Ascending aorta (tissue), 2 donors: ENCODE measurements at regions not wholly inside any gene's neighbourhood (a gene's known extent, or its start where the extent isn't known, plus 50 kb on each side); places are given as distances from the start of the nearest gene placed in this dataset.

Experiments
- DNase-seq, 2 donors: peaks; one replicate each; pipeline ENCODE4 v3.0.0-alpha.2; 2019; ENCODE audit warnings: low spot score in 2 of 2
- H3K27ac ChIP-seq, 2 donors: fragments of 200-600 bp; sonication (generic); one replicate each; pipeline ENCODE4 v1.5.1; 2016 to 2017; ENCODE audit warnings: mild to moderate bottlenecking in 1 of 2
- H3K27me3 ChIP-seq: fragments of 200-600 bp; sonication (generic); one replicate; pipeline ENCODE4 v1.5.1; 2017
- H3K36me3 ChIP-seq, 2 donors: fragments of 200-600 bp; sonication (generic); one replicate each; pipeline ENCODE4 v1.5.1; 2016
- H3K4me1 ChIP-seq, 2 donors: fragments of 200-600 bp; sonication (generic); one replicate each; pipeline ENCODE4 v1.5.1; 2016 to 2017; ENCODE audit warnings: mild to moderate bottlenecking in 1 of 2
- H3K4me3 ChIP-seq, 2 donors: fragments of 200-600 bp; sonication (generic); one replicate each; pipeline ENCODE4 v1.5.1; 2016 to 2017; ENCODE audit warnings: mild to moderate bottlenecking in 1 of 2
- H3K9me3 ChIP-seq, 2 donors: fragments of 200-600 bp; sonication (generic); one replicate each; pipeline ENCODE4 v1.5.1; 2016
- CTCF ChIP-seq, 3 experiments: fragments of 200-600 bp in 2 of 3; fragments of 450-650 bp in 1 of 3; sonication (generic) in 2 of 3; IDR thresholded peaks; one replicate each; pipeline ENCODE4 v1.5.1; 2016 to 2019; ENCODE audit warnings: antibody characterized with exemption in 3 of 3, mild to moderate bottlenecking in 1 of 3, moderate library complexity in 1 of 3
- intact Hi-C: fragments of 100-400 bp; cut with DNase I; formaldehyde crosslinking; loops from one replicate; pipeline ENCODE4 v1.15.1; 2023

- no peak for TF ChIP-seq CTCF (IDR thresholded peaks at IDR 0.05)
- Histone ChIP-seq H3K27me3 (no peaks in the 10 kb centered on the region), H3K4me3 (no peak overlapping the region), H3K27ac (no peak overlapping the region), H3K4me1 (no peaks in the 10 kb centered on the region), H3K36me3 (no peaks in the 10 kb centered on the region), H3K9me3 (no peaks in the 10 kb centered on the region)
- no peak for DNase-seq
- intact Hi-C loops: no loop called here
Observed at GRCh38 chr4:181181331-181181730, 1061.9 kb upstream of the TENM3 start.

GRCh38 chr4:181189751-181190150 is 1053.5 kb upstream of the TENM3 start:
- TF ChIP-seq CTCF (IDR thresholded peaks at IDR 0.05): no peak
- no peak for DNase-seq
- H3K27me3 ChIP-seq: no peaks in the 10 kb centered on the region
- no peaks in the 10 kb centered on the region for H3K4me1 ChIP-seq
- H3K9me3 ChIP-seq: no peaks in the 10 kb centered on the region
- H3K4me3 ChIP-seq: no peak overlapping the region
- no peaks in the 10 kb centered on the region for H3K36me3 ChIP-seq
- H3K27ac ChIP-seq: no peak overlapping the region
- intact Hi-C loops: no loop called here

DNA sequence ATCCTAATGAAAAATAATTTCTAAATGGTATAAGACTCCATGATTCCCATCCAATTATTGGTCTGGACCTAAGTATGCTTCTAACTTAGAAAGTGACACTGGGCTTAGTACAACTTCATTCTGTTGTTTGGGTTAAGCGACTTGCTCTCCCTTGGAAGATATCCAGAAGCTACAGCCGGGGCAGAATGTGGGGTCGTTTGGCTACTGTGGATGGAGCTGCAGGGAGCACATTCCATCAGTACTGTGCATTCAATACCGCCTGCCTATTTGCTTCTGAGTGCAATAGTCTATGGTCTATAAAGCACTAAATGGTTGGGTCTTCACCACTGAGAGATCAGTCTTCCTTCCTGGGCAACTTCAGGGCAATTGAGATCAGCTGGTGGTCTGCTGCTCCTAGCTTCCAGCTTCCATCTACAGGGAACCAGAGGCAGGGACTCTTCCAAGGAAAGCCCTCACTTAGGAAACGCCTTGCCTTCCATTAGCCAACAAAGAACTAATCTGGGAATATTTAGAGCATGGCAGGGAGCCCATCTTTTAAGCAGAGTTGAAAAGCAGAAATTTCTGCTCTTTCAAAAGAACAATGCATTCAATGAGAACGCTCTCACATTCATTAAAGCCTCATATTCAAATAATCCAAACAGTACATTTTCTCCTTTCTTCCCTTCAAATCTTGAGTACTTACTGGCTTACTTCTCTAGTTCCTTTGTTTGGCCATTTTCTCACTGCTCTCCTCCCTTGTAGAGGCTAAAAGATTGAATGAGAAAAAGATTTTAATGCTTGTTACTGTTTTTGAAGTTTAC is 1049.9 kb upstream of the TENM3 start:
- Histone ChIP-seq H3K9me3 (no peaks in the 10 kb centered on the region), H3K27me3 (no peaks in the 10 kb centered on the region), H3K4me3 (no peak overlapping the region), H3K4me1 (no peaks in the 10 kb centered on the region), H3K27ac (no peak overlapping the region), H3K36me3 (no peaks in the 10 kb centered on the region)
- TF ChIP-seq CTCF (IDR thresholded peaks at IDR 0.05): no peak
- intact Hi-C loops: no loop called here
- DNase-seq: no peak

DNA sequence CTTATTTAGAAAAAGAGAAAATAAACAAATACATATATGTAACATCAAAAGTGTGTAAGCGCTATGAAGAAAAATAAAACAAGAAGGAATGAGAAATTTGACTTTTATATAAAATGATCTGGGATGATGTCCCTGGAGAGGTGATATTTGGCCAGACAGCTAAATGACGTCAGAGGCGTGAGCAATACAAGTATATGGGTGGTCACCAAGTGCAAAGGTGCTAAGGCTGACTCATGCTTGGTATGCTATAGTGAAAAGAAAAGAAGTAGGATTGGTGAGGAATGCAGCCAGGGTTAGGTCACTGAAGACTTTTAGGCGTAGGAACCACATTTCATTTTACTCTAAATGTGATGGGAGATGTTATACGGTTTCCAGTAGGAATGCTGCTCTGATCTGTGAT is 1049.1 kb upstream of the TENM3 start:
- Histone ChIP-seq H3K27ac (no peak overlapping the region), H3K4me1 (no peaks in the 10 kb centered on the region), H3K36me3 (no peaks in the 10 kb centered on the region), H3K27me3 (no peaks in the 10 kb centered on the region), H3K4me3 (no peak overlapping the region), H3K9me3 (no peaks in the 10 kb centered on the region)
- intact Hi-C loops: no loop called here
- no peak for DNase-seq
- no peak for TF ChIP-seq CTCF (IDR thresholded peaks at IDR 0.05)

- no peak overlapping the region for H3K4me3 ChIP-seq
- no peaks in the 10 kb centered on the region for H3K9me3 ChIP-seq
- no peaks in the 10 kb centered on the region for H3K36me3 ChIP-seq
- TF ChIP-seq CTCF (IDR thresholded peaks at IDR 0.05): no peak
- no peak for DNase-seq
- no peaks in the 10 kb centered on the region for H3K27me3 ChIP-seq
- H3K4me1 ChIP-seq: no peaks in the 10 kb centered on the region
- intact Hi-C loops: no loop called here
- H3K27ac ChIP-seq: no peak overlapping the region
Observed at GRCh38 chr4:181200076-181200475, 1043.1 kb upstream of the TENM3 start.

- Histone ChIP-seq H3K36me3 (no peaks in the 10 kb centered on the region), H3K9me3 (no peaks in the 10 kb centered on the region), H3K4me3 (no peak overlapping the region), H3K4me1 (no peaks in the 10 kb centered on the region), H3K27me3 (no peaks in the 10 kb centered on the region), H3K27ac (no peak overlapping the region)
- no peak for DNase-seq
- intact Hi-C loops: no loop called here
- no peak for TF ChIP-seq CTCF (IDR thresholded peaks at IDR 0.05)
Observed at GRCh38 chr4:181202240-181202639, 1041.0 kb upstream of the TENM3 start.
